ENCODE measurements at regions not wholly inside any gene's neighbourhood (a gene's known extent, or its start where the extent isn't known, plus 50 kb on each side); places are given as distances from the start of the nearest gene placed in this dataset.

DNA sequence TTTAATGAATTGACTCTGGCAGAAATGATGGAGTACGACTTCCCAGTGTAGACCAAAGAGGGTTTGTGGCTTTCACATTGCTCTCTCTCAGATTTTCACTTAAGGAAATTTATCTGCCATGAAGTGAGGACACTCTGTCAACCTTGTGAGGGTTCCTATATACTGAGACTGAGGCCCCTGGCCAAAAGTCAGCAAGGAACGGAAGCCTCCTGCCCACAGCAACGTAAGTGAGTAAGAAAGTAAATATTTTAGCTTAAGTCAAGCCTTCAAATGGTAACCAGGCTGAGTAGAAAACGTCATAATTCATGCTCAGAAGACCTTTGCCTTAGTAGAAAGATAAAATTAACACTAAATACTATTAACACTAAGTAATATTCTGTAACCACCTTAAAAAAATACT is 1080.5 kb upstream of the ACVR2A start:
- no peak for TF ChIP-seq EP300 (IDR thresholded peaks at IDR 0.05)
- TF ChIP-seq, protein P1, sequence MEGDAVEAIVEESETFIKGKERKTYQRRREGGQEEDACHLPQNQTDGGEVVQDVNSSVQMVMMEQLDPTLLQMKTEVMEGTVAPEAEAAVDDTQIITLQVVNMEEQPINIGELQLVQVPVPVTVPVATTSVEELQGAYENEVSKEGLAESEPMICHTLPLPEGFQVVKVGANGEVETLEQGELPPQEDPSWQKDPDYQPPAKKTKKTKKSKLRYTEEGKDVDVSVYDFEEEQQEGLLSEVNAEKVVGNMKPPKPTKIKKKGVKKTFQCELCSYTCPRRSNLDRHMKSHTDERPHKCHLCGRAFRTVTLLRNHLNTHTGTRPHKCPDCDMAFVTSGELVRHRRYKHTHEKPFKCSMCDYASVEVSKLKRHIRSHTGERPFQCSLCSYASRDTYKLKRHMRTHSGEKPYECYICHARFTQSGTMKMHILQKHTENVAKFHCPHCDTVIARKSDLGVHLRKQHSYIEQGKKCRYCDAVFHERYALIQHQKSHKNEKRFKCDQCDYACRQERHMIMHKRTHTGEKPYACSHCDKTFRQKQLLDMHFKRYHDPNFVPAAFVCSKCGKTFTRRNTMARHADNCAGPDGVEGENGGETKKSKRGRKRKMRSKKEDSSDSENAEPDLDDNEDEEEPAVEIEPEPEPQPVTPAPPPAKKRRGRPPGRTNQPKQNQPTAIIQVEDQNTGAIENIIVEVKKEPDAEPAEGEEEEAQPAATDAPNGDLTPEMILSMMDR (IDR thresholded peaks at IDR 0.05) = no peak
- no peak for TF ChIP-seq POLR2A (IDR thresholded peaks at IDR 0.05)
